CD4-positive, alpha-beta T cell (primary cell): ENCODE measurements at regions not wholly inside any gene's neighbourhood (a gene's known extent, or its start where the extent isn't known, plus 50 kb on each side); places are given as distances from the start of the nearest gene placed in this dataset.

Experiments used
- ATAC-seq: fragments of 200-7000 bp; cut with Tn5 transposase; one replicate; pipeline ENCODE4 v1.10.0; 2022; ENCODE audit warnings: mild to moderate bottlenecking; ENCODE audit not compliant: poor library complexity
- CTCF ChIA-PET: fragments of 350-600 bp; sonication (Branson Sonifier 250); formaldehyde crosslinking; loops from one replicate; lab custom pipeline; 2021; ENCODE audit warnings: antibody characterized with exemption, inconsistent platforms; lab: Charles Lee
- POLR2A ChIA-PET: fragments of 350-600 bp; sonication (Branson Sonifier 250); formaldehyde crosslinking; loops from one replicate; lab custom pipeline; 2021; ENCODE audit warnings: antibody characterized with exemption, inconsistent platforms; lab: Charles Lee
- DNase-seq, 14 experiments: peaks; one replicate each; pipeline ENCODE4 v3.0.0-alpha.2; 2013 to 2020; ENCODE audit warnings: mixed read lengths in 2 of 14
- H3K27ac ChIP-seq, 2 donors: one replicate each; pipeline versions ENCODE4 v1.5.1 to v1.7.0; 2013; ENCODE audit warnings: low read length in 2 of 2, low read depth in 1 of 2, mild to moderate bottlenecking in 1 of 2
- H3K27me3 ChIP-seq, 2 experiments: 1 replicate in 1 of 2; 2 replicates in 1 of 2; pipeline versions ENCODE4 v1.6.1 to v1.7.0; 2013; ENCODE audit warnings: low read length in 2 of 2, control low read depth in 1 of 2, mild to moderate bottlenecking in 1 of 2, moderate library complexity in 1 of 2; ENCODE audit not compliant: insufficient read depth in 2 of 2, control insufficient read depth in 1 of 2
- H3K36me3 ChIP-seq: one replicate; pipeline ENCODE4 v1.6.1; 2013; ENCODE audit warnings: low read length, control low read depth; ENCODE audit not compliant: insufficient read depth
- H3K4me1 ChIP-seq: one replicate; pipeline ENCODE4 v1.6.1; 2013; ENCODE audit warnings: low read length, control low read depth; ENCODE audit not compliant: insufficient read depth
- H3K4me3 ChIP-seq: one replicate; pipeline ENCODE4 v1.5.1; 2013; ENCODE audit warnings: mild to moderate bottlenecking, low read length, moderate library complexity
- H3K9me3 ChIP-seq, 2 experiments: 1 replicate in 1 of 2; 2 replicates in 1 of 2; pipeline versions ENCODE4 v1.6.1 to v1.7.0; 2013; ENCODE audit warnings: low read length in 2 of 2, mild to moderate bottlenecking in 2 of 2, control low read depth in 1 of 2, moderate library complexity in 1 of 2; ENCODE audit not compliant: control insufficient read depth in 1 of 2, insufficient read depth in 1 of 2
- H3K27ac Mint-ChIP-seq: one replicate; pipeline ENCODE4 v1.8.0; 2020; ENCODE audit warnings: mixed read lengths
- H3K27me3 Mint-ChIP-seq: one replicate; pipeline ENCODE4 v1.8.0; 2021; ENCODE audit warnings: mixed read lengths
- H3K36me3 Mint-ChIP-seq: one replicate; pipeline ENCODE4 v1.8.0; 2021; ENCODE audit warnings: low read depth, mixed read lengths
- H3K4me1 Mint-ChIP-seq: one replicate; pipeline ENCODE4 v1.8.0; 2021; ENCODE audit warnings: low read depth, mixed read lengths
- H3K4me3 Mint-ChIP-seq: one replicate; pipeline ENCODE4 v1.8.0; 2020; ENCODE audit warnings: mild to moderate bottlenecking, mixed read lengths
- H3K9me3 Mint-ChIP-seq: one replicate; pipeline ENCODE4 v1.8.0; 2020; ENCODE audit warnings: mixed read lengths
- CTCF ChIP-seq: fragments of 200-600 bp; IDR thresholded peaks from one replicate; pipeline ENCODE4 v1.8.0; 2022; ENCODE audit warnings: antibody characterized with exemption, mild to moderate bottlenecking
- intact Hi-C, 2 experiments: fragments of 100-400 bp; cut with DNase I in 1 of 2; cut with micrococcal nuclease in 1 of 2; formaldehyde crosslinking; loops; one replicate each; pipeline versions ENCODE4 v1.15.1 to v1.9.0; 2023 to 2025; cut with DNase I, micrococcal nuclease

DNA sequence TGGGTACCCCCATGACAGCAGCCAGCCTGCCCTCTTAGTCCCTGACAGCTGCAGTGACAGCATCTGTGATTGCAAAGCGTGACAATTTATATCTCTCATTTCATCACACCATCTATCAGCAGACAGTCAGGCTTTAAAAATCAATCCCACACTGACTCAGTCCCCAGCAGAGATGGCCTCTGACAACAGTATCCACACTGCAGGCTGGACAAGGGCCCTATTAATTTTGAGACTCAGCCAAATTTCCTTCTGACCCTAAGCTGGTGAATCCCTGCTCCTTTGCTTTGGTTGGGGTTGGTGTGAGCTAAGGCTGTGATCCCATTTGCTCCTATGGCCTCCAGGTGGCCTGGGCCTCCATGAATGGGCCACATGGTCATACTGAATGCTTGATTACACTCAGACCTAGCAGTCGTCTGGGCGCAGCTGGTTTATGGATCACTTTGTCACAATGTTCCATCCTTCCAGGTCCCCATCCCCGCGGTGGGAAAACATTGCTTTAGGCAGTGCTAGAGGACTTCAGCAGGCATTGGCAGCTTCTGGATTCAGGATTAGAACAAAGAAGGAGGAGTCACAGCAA, 68.2 kb upstream of the B3GAT1 start:
- ATAC-seq, result no peak
- intact Hi-C loops, result no loop called here
- H3K9me3 Mint-ChIP-seq, result no peaks in the 10 kb centered on the region
- H3K27ac Mint-ChIP-seq, result no peak overlapping the region
- CTCF ChIA-PET, result no interaction called here
- POLR2A ChIA-PET, result no interaction called here
- peaks cover 0 to 12% of the 10 kb centered on the region in 2 experiments for H3K27me3 ChIP-seq
- no peaks in the 10 kb centered on the region for H3K36me3 Mint-ChIP-seq
- no peaks in the 10 kb centered on the region for H3K4me1 Mint-ChIP-seq
- H3K36me3 ChIP-seq, result no peaks in the 10 kb centered on the region
- peaks cover 0 to 9% of the 10 kb centered on the region in 2 experiments for H3K9me3 ChIP-seq
- no peaks in the 10 kb centered on the region for H3K4me1 ChIP-seq
- no peak overlapping the region for H3K27ac ChIP-seq
- peaks cover 42% of the 10 kb centered on the region for H3K27me3 Mint-ChIP-seq
- TF ChIP-seq CTCF, result no peak
- no peak for DNase-seq
- H3K4me3 ChIP-seq, result no peak overlapping the region
- no peak overlapping the region for H3K4me3 Mint-ChIP-seq

GRCh38 chr11:134479206-134480135, 67.4 kb upstream of the B3GAT1 start:
- H3K27ac ChIP-seq, result no peak overlapping the region
- intact Hi-C loops, result no loop called here
- no peaks in the 10 kb centered on the region for H3K4me1 Mint-ChIP-seq
- peaks cover 0 to 9% of the 10 kb centered on the region in 2 experiments for H3K9me3 ChIP-seq
- H3K9me3 Mint-ChIP-seq, result no peaks in the 10 kb centered on the region
- CTCF ChIA-PET, result no interaction called here
- no peak for TF ChIP-seq CTCF
- H3K4me3 ChIP-seq, result no peak overlapping the region
- no peaks in the 10 kb centered on the region for H3K36me3 Mint-ChIP-seq
- peaks cover 0 to 12% of the 10 kb centered on the region in 2 experiments for H3K27me3 ChIP-seq
- no peak overlapping the region for H3K4me3 Mint-ChIP-seq
- H3K36me3 ChIP-seq, result no peaks in the 10 kb centered on the region
- DNase-seq (no peak), ATAC-seq (no peak)
- peaks cover 47% of the 10 kb centered on the region for H3K27me3 Mint-ChIP-seq
- no peak overlapping the region for H3K27ac Mint-ChIP-seq
- POLR2A ChIA-PET, result no interaction called here
- no peaks in the 10 kb centered on the region for H3K4me1 ChIP-seq

DNA sequence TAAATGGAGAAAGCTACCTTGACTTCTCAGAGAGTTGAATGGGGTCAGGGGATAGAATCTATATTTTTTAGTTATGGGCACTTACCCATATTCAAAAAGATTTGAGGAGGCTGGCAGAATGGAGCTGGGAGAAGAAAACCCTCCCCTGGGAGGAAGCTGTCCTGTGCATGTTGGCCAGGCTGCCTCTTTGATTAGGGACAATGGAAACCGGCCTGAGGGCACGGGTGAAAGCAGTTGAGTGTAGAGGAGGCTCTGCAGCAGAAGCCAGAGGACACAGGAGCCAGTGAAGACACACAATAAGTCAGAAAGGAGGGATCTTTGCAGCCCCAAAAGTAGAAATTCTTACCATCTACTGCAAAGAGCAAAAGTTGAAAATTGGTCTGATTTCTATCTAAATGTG, 66.6 kb upstream of the B3GAT1 start:
- no peaks in the 10 kb centered on the region for H3K36me3 Mint-ChIP-seq
- TF ChIP-seq CTCF, result no peak
- H3K9me3 ChIP-seq, result peaks cover 0 to 9% of the 10 kb centered on the region in 2 experiments
- ChIA-PET POLR2A (no interaction called here), CTCF (no interaction called here)
- H3K4me1 ChIP-seq, result no peaks in the 10 kb centered on the region
- no peak overlapping the region for H3K4me3 Mint-ChIP-seq
- H3K4me3 ChIP-seq, result no peak overlapping the region
- no peak overlapping the region for H3K27ac Mint-ChIP-seq
- H3K36me3 ChIP-seq, result no peaks in the 10 kb centered on the region
- DNase-seq, result no peak
- no peaks in the 10 kb centered on the region for H3K4me1 Mint-ChIP-seq
- H3K27me3 ChIP-seq, result peaks cover 0 to 12% of the 10 kb centered on the region in 2 experiments
- H3K9me3 Mint-ChIP-seq, result no peaks in the 10 kb centered on the region
- intact Hi-C loops, result no loop called here
- no peak overlapping the region for H3K27ac ChIP-seq
- ATAC-seq, result no peak
- peaks cover 51% of the 10 kb centered on the region for H3K27me3 Mint-ChIP-seq
